H1 (cell line): ENCODE measurements at regions not wholly inside any gene's neighbourhood (a gene's known extent, or its start where the extent isn't known, plus 50 kb on each side); places are given as distances from the start of the nearest gene placed in this dataset.

ENCODE experiments used
- CHD2 ChIP-seq: IDR thresholded peaks from 2 replicates; pipeline ENCODE4 v1.6.1; 2012; ENCODE audit warnings: low read length, improper control_type of control experiment
- POLR2AphosphoS5 ChIP-seq: IDR thresholded peaks from 2 replicates; pipeline ENCODE4 v1.6.1; 2011; ENCODE audit warnings: low read depth, low read length
- RAD21 ChIP-seq, 2 experiments: IDR thresholded peaks in 1 of 2; conservative IDR thresholded peaks in 1 of 2; 2 replicates each; pipeline ENCODE4 v1.6.1; 2011; ENCODE audit warnings: low read depth in 2 of 2, low read length in 2 of 2, improper control_type of control experiment in 1 of 2, inconsistent platforms in 1 of 2, mild to moderate bottlenecking in 1 of 2, moderate library complexity in 1 of 2
- TAF7 ChIP-seq: optimal IDR thresholded peaks from 2 replicates; pipeline ENCODE3; 2011; ENCODE audit warnings: low read depth, mild to moderate bottlenecking, inconsistent platforms, low read length, moderate library complexity, borderline replicate concordance
- TCF12 ChIP-seq: IDR thresholded peaks from 2 replicates; pipeline ENCODE4 v1.6.1; 2011; ENCODE audit warnings: low read depth, mild to moderate bottlenecking, low read length
- ZNF274 ChIP-seq: IDR thresholded peaks from 2 replicates; pipeline ENCODE4 v1.7.0; 2012; ENCODE audit warnings: low read length, borderline replicate concordance; ENCODE audit errors: extremely low read depth

GRCh38 chr12:112590281-112590680 is 171.5 kb downstream of the PTPN11 start (continued):
- TF ChIP-seq ZNF274 (no peak; the same call in 1 of the 2 replicates), RAD21 (IDR thresholded peaks at IDR 0.05 in 1 of 2, conservative IDR thresholded peaks at IDR 0.05 in 1 of 2; ENCODE audit: low read depth in 2 of 2, low read length in 2 of 2) (peak in 1 of 2 experiments; percentile 10; a peak in 1 of 4 replicates), TAF7 (no peak), TCF12 (peak; percentile 93), POLR2AphosphoS5 (peak; percentile 92), CHD2 (peak; percentile 44; the same call in 1 of the 2 replicates)
